ENCODE measurements at regions not wholly inside any gene's neighbourhood (a gene's known extent, or its start where the extent isn't known, plus 50 kb on each side); places are given as distances from the start of the nearest gene placed in this dataset.

GRCh38 chr2:59077026-59077725 is 836.1 kb upstream of the FANCL start:
- no peaks in the 10 kb centered on the region for H3K23me2 ChIP-seq (ENCODE audit: low read depth, low read length)
- no peak overlapping the region for H3K4ac ChIP-seq (replicated peaks; ENCODE audit: insufficient read length, low read depth, low read length)
- CTCF ChIA-PET (ENCODE audit: partially characterized antibody), result interaction anchor here (1.1 kb wide), 2 partner anchors 14 to 52 kb away, joined by 3 to 4 read pairs; no protein-coding TSS in a partner anchor
- no peaks in the 10 kb centered on the region for H3K9me3 ChIP-seq (ENCODE audit: insufficient read depth in 2 of 2, low read depth in 1 of 2, low read length in 1 of 2)
- no peaks in the 10 kb centered on the region for H3K79me1 ChIP-seq (ENCODE audit: low read depth, low read length)
- H2BK15ac ChIP-seq (ENCODE audit: low read length), result no peak overlapping the region
- no peaks in the 10 kb centered on the region for H3K27me3 ChIP-seq (replicated peaks in 1 of 4; ENCODE audit: control insufficient read depth in 3 of 4, extremely low read depth in 1 of 4, insufficient read depth in 3 of 4, low read length in 3 of 4)
- no peak overlapping the region for H2AFZ ChIP-seq (ENCODE audit: low read length)
- H4K91ac ChIP-seq (replicated peaks; ENCODE audit: insufficient read length, low read length), result no peak overlapping the region
- no peak overlapping the region for H4K5ac ChIP-seq (ENCODE audit: insufficient read length, low read depth, low read length)
- H3K4me1 ChIP-seq (replicated peaks in 1 of 4; ENCODE audit: control insufficient read depth in 3 of 4, insufficient read depth in 4 of 4, low read length in 3 of 4), result peaks cover 0 to 6% (median 0%) of the 10 kb centered on the region in 4 experiments; a peak in 3 of 7 replicates
- no peaks in the 10 kb centered on the region for H3K36me3 ChIP-seq (ENCODE audit: control insufficient read depth in 2 of 4, insufficient read depth in 4 of 4, low read length in 3 of 4)
- no peak overlapping the region for H2BK120ac ChIP-seq (replicated peaks; ENCODE audit: low read depth, low read length)
- no peak for FAIRE-seq
- no peak overlapping the region for H4K8ac ChIP-seq (ENCODE audit: extremely low read depth, insufficient read depth, low read length)
- H3K4me2 ChIP-seq (ENCODE audit: insufficient read depth in 1 of 2, low read depth in 2 of 2, low read length in 2 of 2), result no peak overlapping the region
- H3K23ac ChIP-seq (ENCODE audit: insufficient read length), result no peak overlapping the region
- H3K9ac ChIP-seq (replicated peaks in 1 of 4; ENCODE audit: extremely low read depth in 1 of 4, low read depth in 3 of 4, low read length in 3 of 4), result no peak overlapping the region
- DNase-seq (ENCODE audit: low read depth in 1 of 2, low spot score in 2 of 2), result no peak
- no peak overlapping the region for H3K27ac ChIP-seq (ENCODE audit: low read depth, low read length)
- POLR2A ChIA-PET (ENCODE audit: partially characterized antibody), result no interaction called here
- TF ChIP-seq NRF1 (IDR thresholded peaks at IDR 0.05; ENCODE audit: low read depth, low read length), result no peak
- no peak overlapping the region for H2BK12ac ChIP-seq (ENCODE audit: low read depth, low read length)
- 94% methylated on average over 6 of the region's 6 CpGs; no CpG with 5 or more reads in 1 of the 2 experiments for WGBS, 2 experiments (ENCODE audit: extremely low coverage in 1 of 2, insufficient coverage in 1 of 2, insufficient read length in 1 of 2, insufficient replicate concordance in 2 of 2, low coverage in 1 of 2, low lambda C conversion rate in 2 of 2, missing lambda C conversion rate in 1 of 2)
- H3K56ac ChIP-seq (replicated peaks; ENCODE audit: insufficient read length, low read depth, low read length), result no peak overlapping the region
- no peak overlapping the region for H2BK20ac ChIP-seq (ENCODE audit: low read length)
- H3K14ac ChIP-seq (ENCODE audit: insufficient read length), result no peak overlapping the region
- no peak overlapping the region for H3K18ac ChIP-seq (ENCODE audit: extremely low read depth, low read length)
- H3K4me3 ChIP-seq (ENCODE audit: extremely low read depth in 1 of 4, insufficient read depth in 2 of 4, low read depth in 3 of 4, low read length in 4 of 4), result no peak overlapping the region
- no peak overlapping the region for H2AK5ac ChIP-seq (ENCODE audit: low read depth, low read length)
- no peaks in the 10 kb centered on the region for H3K79me2 ChIP-seq (ENCODE audit: control insufficient read depth in 1 of 2, insufficient read depth in 2 of 2, low read length in 2 of 2)
- H2BK5ac ChIP-seq (ENCODE audit: low read depth, low read length), result no peak overlapping the region
- no peaks in the 10 kb centered on the region for H4K20me1 ChIP-seq (replicated peaks in 1 of 2; ENCODE audit: control insufficient read depth in 1 of 2, insufficient read depth in 2 of 2, low read length in 2 of 2)
